Fibroblast of lung (primary cell): ENCODE measurements at regions not wholly inside any gene's neighbourhood (a gene's known extent, or its start where the extent isn't known, plus 50 kb on each side); places are given as distances from the start of the nearest gene placed in this dataset.

Experiments used
- DNase-seq, 2 donors: peaks; one replicate each; pipeline versions ENCODE4 v3.0.0 to v3.0.0-alpha.2; 2010; ENCODE audit warnings: low read depth in 2 of 2
- H2AFZ ChIP-seq: 2 replicates; pipeline ENCODE4 v1.5.1; 2012; ENCODE audit warnings: low read length, control low read depth, inconsistent platforms
- H3K27ac ChIP-seq: 2 replicates; pipeline ENCODE4 v1.5.1; 2011; ENCODE audit warnings: low read length, control low read depth; ENCODE audit not compliant: insufficient read depth
- H3K27me3 ChIP-seq: 2 replicates; pipeline ENCODE4 v1.5.1; 2011; ENCODE audit warnings: mild to moderate bottlenecking, low read length; ENCODE audit not compliant: control insufficient read depth, insufficient read depth
- H3K36me3 ChIP-seq: 2 replicates; pipeline ENCODE4 v1.5.1; 2011; ENCODE audit warnings: low read length; ENCODE audit not compliant: control insufficient read depth, insufficient read depth
- H3K4me1 ChIP-seq: 2 replicates; pipeline ENCODE4 v1.5.1; 2011; ENCODE audit warnings: low read length; ENCODE audit not compliant: control insufficient read depth, insufficient read depth; ENCODE audit errors: extremely low read depth
- H3K4me2 ChIP-seq: 2 replicates; pipeline ENCODE4 v1.5.1; 2011; ENCODE audit warnings: low read length, control low read depth; ENCODE audit not compliant: insufficient read depth; ENCODE audit errors: extremely low read depth
- H3K4me3 ChIP-seq, 4 experiments: fragments of 200-600 bp in 1 of 4; sonication (generic) in 1 of 4; replicated peaks in 1 of 4; 2 replicates each; pipeline ENCODE4 v1.5.1; 2011 to 2016; ENCODE audit warnings: low read length in 4 of 4, low read depth in 3 of 4, mild to moderate bottlenecking in 3 of 4, control low read depth in 2 of 4, inconsistent platforms in 1 of 4, mixed read lengths in 1 of 4; ENCODE audit not compliant: insufficient read depth in 1 of 4; ENCODE audit errors: control extremely low read depth in 1 of 4
- H3K79me2 ChIP-seq: 2 replicates; pipeline ENCODE4 v1.5.1; 2012; ENCODE audit warnings: mild to moderate bottlenecking, low read length, inconsistent platforms; ENCODE audit not compliant: control insufficient read depth, insufficient read depth
- H3K9ac ChIP-seq: 2 replicates; pipeline ENCODE4 v1.5.1; 2011; ENCODE audit warnings: mild to moderate bottlenecking, low read length, control low read depth; ENCODE audit not compliant: insufficient read depth
- H3K9me3 ChIP-seq: 2 replicates; pipeline ENCODE4 v1.5.1; 2012; ENCODE audit warnings: low read depth, low read length; ENCODE audit not compliant: control insufficient read depth, insufficient read depth
- H4K20me1 ChIP-seq: 2 replicates; pipeline ENCODE4 v1.5.1; 2011; ENCODE audit warnings: low read length; ENCODE audit not compliant: control insufficient read depth, insufficient read depth; ENCODE audit errors: extremely low read depth
- CTCF ChIP-seq, 2 donors: IDR thresholded peaks in 1 of 2; conservative IDR thresholded peaks in 1 of 2; 1 replicate in 1 of 2; 2 replicates in 1 of 2; pipeline ENCODE4 v1.5.1; 2011 to 2012; ENCODE audit warnings: low read length in 2 of 2, control low read depth in 1 of 2, inconsistent platforms in 1 of 2, low read depth in 1 of 2, mild to moderate bottlenecking in 1 of 2
- EZH2 ChIP-seq: IDR thresholded peaks from 2 replicates; pipeline ENCODE4 v1.5.1; 2012; ENCODE audit warnings: low read length, control low read depth, mild to moderate bottlenecking; ENCODE audit errors: missing control alignments

DNA sequence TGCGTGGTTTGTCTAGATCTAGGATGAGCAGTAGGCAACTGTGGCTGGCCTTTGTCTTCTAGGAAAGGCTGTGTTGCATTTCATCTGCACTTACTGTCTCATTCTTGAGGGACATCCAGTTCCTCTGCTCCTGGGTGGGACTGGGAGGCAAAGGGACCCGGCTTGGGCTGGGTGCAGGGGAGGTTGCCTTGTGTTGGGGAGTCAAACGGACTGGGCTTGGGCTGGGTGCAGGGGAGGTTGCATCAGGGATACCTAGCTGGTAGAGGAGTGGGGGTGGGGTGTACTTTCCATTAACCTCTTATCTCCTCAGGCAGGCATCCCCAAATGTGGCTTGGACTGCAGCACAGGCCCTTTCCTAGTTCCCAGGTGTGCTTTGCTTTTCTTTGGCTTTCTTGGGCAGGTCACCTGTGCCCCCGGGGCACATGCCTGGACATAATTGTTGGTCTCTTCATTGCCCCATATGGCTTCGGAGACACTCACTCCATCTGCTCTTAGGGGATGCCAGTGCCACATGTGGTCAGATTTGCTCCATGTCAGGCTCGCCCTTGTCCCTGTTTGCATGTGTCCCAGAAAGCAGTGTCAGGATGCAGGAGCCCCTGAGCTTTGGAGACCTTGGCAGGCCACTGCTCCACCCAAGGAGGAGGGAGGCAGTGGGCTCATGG is 1682.9 kb downstream of the TP53TG3F start:
- H3K79me2 ChIP-seq: no peaks in the 10 kb centered on the region
- no peak overlapping the region for H3K4me3 ChIP-seq
- no peak for TF ChIP-seq EZH2
- no peak for TF ChIP-seq CTCF (conservative IDR thresholded peaks at IDR 0.05 in 1 of 2, IDR thresholded peaks at IDR 0.05 in 1 of 2; ENCODE audit: low read depth in 1 of 2, low read length in 2 of 2)
- H3K36me3 ChIP-seq: no peaks in the 10 kb centered on the region
- H3K9me3 ChIP-seq: no peaks in the 10 kb centered on the region
- H3K9ac ChIP-seq: no peak overlapping the region
- H2AFZ ChIP-seq: no peak overlapping the region
- DNase-seq: no peak
- no peak overlapping the region for H3K27ac ChIP-seq
- H3K4me1 ChIP-seq: no peaks in the 10 kb centered on the region
- no peaks in the 10 kb centered on the region for H4K20me1 ChIP-seq
- H3K27me3 ChIP-seq: no peaks in the 10 kb centered on the region
- no peak overlapping the region for H3K4me2 ChIP-seq

DNA sequence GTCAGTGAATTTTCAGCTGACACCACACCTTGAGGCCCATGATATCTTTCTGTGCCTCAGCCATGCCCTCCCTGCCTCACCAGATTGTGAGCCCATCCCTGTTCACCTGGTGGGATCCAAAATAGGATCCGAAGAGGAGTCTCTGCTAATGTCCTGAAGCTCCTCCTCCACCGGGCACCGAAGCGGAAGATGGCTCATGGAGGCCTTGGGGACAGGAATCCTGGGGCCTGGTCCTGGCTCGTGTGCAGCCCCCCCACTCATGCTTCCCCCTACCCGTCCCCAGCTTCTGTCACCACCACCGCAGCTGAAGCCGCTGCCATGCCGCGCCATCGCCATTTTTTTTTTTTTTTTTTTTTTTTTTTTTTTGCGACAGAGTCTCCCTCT is 1683.4 kb downstream of the TP53TG3F start:
- no peaks in the 10 kb centered on the region for H3K79me2 ChIP-seq
- H3K36me3 ChIP-seq: no peaks in the 10 kb centered on the region
- no peak overlapping the region for H2AFZ ChIP-seq
- H3K4me2 ChIP-seq: no peak overlapping the region
- no peaks in the 10 kb centered on the region for H3K27me3 ChIP-seq
- TF ChIP-seq CTCF (conservative IDR thresholded peaks at IDR 0.05 in 1 of 2, IDR thresholded peaks at IDR 0.05 in 1 of 2; ENCODE audit: low read depth in 1 of 2, low read length in 2 of 2) (no peak), EZH2 (no peak)
- no peaks in the 10 kb centered on the region for H3K4me1 ChIP-seq
- no peaks in the 10 kb centered on the region for H4K20me1 ChIP-seq
- H3K27ac ChIP-seq: no peak overlapping the region
- H3K4me3 ChIP-seq: no peak overlapping the region
- H3K9me3 ChIP-seq: no peaks in the 10 kb centered on the region
- no peak overlapping the region for H3K9ac ChIP-seq
- DNase-seq: no peak

GRCh38 chr16:35144212-35144932 is 1685.0 kb downstream of the TP53TG3F start:
- TF ChIP-seq EZH2 (no peak), CTCF (conservative IDR thresholded peaks at IDR 0.05 in 1 of 2, IDR thresholded peaks at IDR 0.05 in 1 of 2; ENCODE audit: low read depth in 1 of 2, low read length in 2 of 2) (no peak)
- H3K4me3 ChIP-seq: no peak overlapping the region
- H3K9ac ChIP-seq: no peak overlapping the region
- no peaks in the 10 kb centered on the region for H3K27me3 ChIP-seq
- no peaks in the 10 kb centered on the region for H3K9me3 ChIP-seq
- no peaks in the 10 kb centered on the region for H3K4me1 ChIP-seq
- H3K79me2 ChIP-seq: no peaks in the 10 kb centered on the region
- H2AFZ ChIP-seq: no peak overlapping the region
- no peak overlapping the region for H3K27ac ChIP-seq
- no peak for DNase-seq
- H4K20me1 ChIP-seq: no peaks in the 10 kb centered on the region
- no peak overlapping the region for H3K4me2 ChIP-seq
- H3K36me3 ChIP-seq: no peaks in the 10 kb centered on the region
